ENCODE measurements at regions not wholly inside any gene's neighbourhood (a gene's known extent, or its start where the extent isn't known, plus 50 kb on each side); places are given as distances from the start of the nearest gene placed in this dataset.

GRCh38 chr13:71218960-71219359 is 648.0 kb downstream of the DACH1 start:
- no peak for TF ChIP-seq POLR2A (IDR thresholded peaks at IDR 0.05; ENCODE audit: low read depth, low read length)
- no peak for TF ChIP-seq POLR2AphosphoS5 (IDR thresholded peaks at IDR 0.05; ENCODE audit: low read depth, low read length)
- no peak for TF ChIP-seq TAF1 (IDR thresholded peaks at IDR 0.05; ENCODE audit: low read depth, low read length)
- TF ChIP-seq SPI1 (IDR thresholded peaks at IDR 0.05; ENCODE audit: low read depth, low read length), result no peak
- no peak for TF ChIP-seq POU2F2 (IDR thresholded peaks at IDR 0.05; ENCODE audit: low read depth, low read length)

All from GM12891 (cell line).